Large intestine (tissue), 3 donors: ENCODE measurements at regions not wholly inside any gene's neighbourhood (a gene's known extent, or its start where the extent isn't known, plus 50 kb on each side); places are given as distances from the start of the nearest gene placed in this dataset.
"Not testable (repeated sequence)": the region's sequence is repeated elsewhere in the genome, so short reads cannot be mapped to it uniquely, and the experiment has no call there.

Source experiments
- DNase-seq, 2 donors: peaks; one replicate each; pipeline versions ENCODE4 v3.0.0 to v3.0.0-alpha.2; 2013
- H3K27ac ChIP-seq: one replicate; pipeline ENCODE4 v1.5.1; 2013; ENCODE audit warnings: low read length
- H3K27me3 ChIP-seq: 2 replicates; pipeline ENCODE4 v1.6.1; 2013; ENCODE audit warnings: low read length; ENCODE audit not compliant: control insufficient read depth, insufficient read depth
- H3K36me3 ChIP-seq: 2 replicates; pipeline ENCODE4 v1.6.1; 2013; ENCODE audit warnings: low read length; ENCODE audit not compliant: control insufficient read depth, insufficient read depth
- H3K4me1 ChIP-seq: one replicate; pipeline ENCODE4 v1.6.1; 2013; ENCODE audit warnings: low read length; ENCODE audit not compliant: control insufficient read depth, insufficient read depth
- H3K4me3 ChIP-seq: one replicate; pipeline ENCODE4 v1.5.1; 2013; ENCODE audit warnings: low read length
- H3K9me3 ChIP-seq: one replicate; pipeline ENCODE4 v1.6.1; 2013; ENCODE audit warnings: mild to moderate bottlenecking, low read depth, low read length, moderate library complexity; ENCODE audit not compliant: control insufficient read depth
- WGBS: methylation state at CpG from one replicate; pipeline ENCODE4 v1.1.5; 2013; ENCODE audit warnings: low lambda C conversion rate; ENCODE audit not compliant: insufficient coverage; 5-methylcytosine and 5-hydroxymethylcytosine counted together

- Histone ChIP-seq H3K36me3 (no peaks in the 10 kb centered on the region), H3K9me3 (no peaks in the 10 kb centered on the region), H3K4me3 (no peak overlapping the region), H3K27me3 (no peaks in the 10 kb centered on the region), H3K27ac (no peak overlapping the region), H3K4me1 (no peaks in the 10 kb centered on the region)
- 100% methylated on average over 2 of the region's 6 CpGs for WGBS
- no peak for DNase-seq
Observed at GRCh38 chr12:92237762-92238523, 92.3 kb upstream of the BTG1 start.

GRCh38 chr12:92237262-92237661 lies 91.6 kb upstream of the BTG1 start:
- no peaks in the 10 kb centered on the region for H3K9me3 ChIP-seq
- no peaks in the 10 kb centered on the region for H3K36me3 ChIP-seq
- H3K4me1 ChIP-seq: no peaks in the 10 kb centered on the region
- no peak overlapping the region for H3K4me3 ChIP-seq
- H3K27me3 ChIP-seq: no peaks in the 10 kb centered on the region
- H3K27ac ChIP-seq: no peak overlapping the region
- 100% methylated on average over 1 of the region's 1 CpG for WGBS
- DNase-seq: no peak

GRCh38 chr12:92235703-92236472 lies 90.2 kb upstream of the BTG1 start:
- DNase-seq: no peak
- H3K9me3 ChIP-seq: no peaks in the 10 kb centered on the region
- H3K4me1 ChIP-seq: no peaks in the 10 kb centered on the region
- H3K27me3 ChIP-seq: no peaks in the 10 kb centered on the region
- H3K27ac ChIP-seq: no peak overlapping the region
- 95% methylated on average over 4 of the region's 7 CpGs for WGBS
- no peak overlapping the region for H3K4me3 ChIP-seq
- H3K36me3 ChIP-seq: no peaks in the 10 kb centered on the region

- H3K27me3 ChIP-seq: no peaks in the 10 kb centered on the region
- no peaks in the 10 kb centered on the region for H3K9me3 ChIP-seq
- no peak overlapping the region for H3K27ac ChIP-seq
- no peaks in the 10 kb centered on the region for H3K36me3 ChIP-seq
- WGBS: no CpG with 5 or more reads among the region's 1 CpG
- H3K4me3 ChIP-seq: no peak overlapping the region
- no peaks in the 10 kb centered on the region for H3K4me1 ChIP-seq
- DNase-seq: no peak
Observed at GRCh38 chr12:92234533-92234932, 88.9 kb upstream of the BTG1 start.

GRCh38 chr12:92233346-92234015 lies 87.8 kb upstream of the BTG1 start:
- Histone ChIP-seq H3K27me3 (no peaks in the 10 kb centered on the region), H3K9me3 (no peaks in the 10 kb centered on the region), H3K4me3 (no peak overlapping the region), H3K36me3 (no peaks in the 10 kb centered on the region), H3K27ac (no peak overlapping the region), H3K4me1 (no peaks in the 10 kb centered on the region)
- WGBS: no CpG with 5 or more reads among the region's 5 CpGs
- no peak for DNase-seq

- not testable (repeated sequence) for H3K4me1 ChIP-seq, DNase-seq, H3K9me3 ChIP-seq, H3K4me3 ChIP-seq, H3K36me3 ChIP-seq, H3K27me3 ChIP-seq, H3K27ac ChIP-seq
- WGBS: no CpG with 5 or more reads among the region's 2 CpGs
Observed at GRCh38 chr12:92232371-92232932, 86.8 kb upstream of the BTG1 start.

- not testable (repeated sequence) for H3K27ac ChIP-seq, H3K36me3 ChIP-seq, H3K9me3 ChIP-seq, H3K4me1 ChIP-seq, H3K4me3 ChIP-seq, DNase-seq, H3K27me3 ChIP-seq
- no CpG with 5 or more reads among the region's 3 CpGs for WGBS
Observed at GRCh38 chr12:92231945-92232344, 86.3 kb upstream of the BTG1 start.

GRCh38 chr12:92231532-92231931 lies 85.9 kb upstream of the BTG1 start:
- DNase-seq, H3K4me1 ChIP-seq, H3K4me3 ChIP-seq, H3K27me3 ChIP-seq, H3K9me3 ChIP-seq, H3K27ac ChIP-seq, H3K36me3 ChIP-seq: not testable (repeated sequence)
- no CpG with 5 or more reads among the region's 2 CpGs for WGBS

- Histone ChIP-seq H3K4me3 (no peak overlapping the region), H3K9me3 (no peaks in the 10 kb centered on the region), H3K27me3 (no peaks in the 10 kb centered on the region), H3K4me1 (no peaks in the 10 kb centered on the region), H3K27ac (no peak overlapping the region), H3K36me3 (no peaks in the 10 kb centered on the region)
- WGBS: 100% methylated on average over 1 of the region's 2 CpGs
- DNase-seq: no peak
Observed at GRCh38 chr12:92229381-92229780, 83.7 kb upstream of the BTG1 start.

GRCh38 chr12:92226961-92227360 lies 81.3 kb upstream of the BTG1 start:
- H3K36me3 ChIP-seq: no peaks in the 10 kb centered on the region
- H3K27ac ChIP-seq: no peak overlapping the region
- no peak overlapping the region for H3K4me3 ChIP-seq
- peaks cover 5% of the 10 kb centered on the region for H3K4me1 ChIP-seq
- DNase-seq: no peak
- H3K27me3 ChIP-seq: no peaks in the 10 kb centered on the region
- WGBS: no CpG with 5 or more reads among the region's 3 CpGs
- H3K9me3 ChIP-seq: no peaks in the 10 kb centered on the region
